Natural killer cell treated with Interleukin-12 subunit alpha and Interleukin-12 subunit beta and Interleukin-15 and Interleukin-18, amount 100 ng/mL, for 72 hours (primary cell): ENCODE measurements at regions not wholly inside any gene's neighbourhood (a gene's known extent, or its start where the extent isn't known, plus 50 kb on each side); places are given as distances from the start of the nearest gene placed in this dataset.
"Not testable (repeated sequence)": the region's sequence is repeated elsewhere in the genome, so short reads cannot be mapped to it uniquely, and the experiment has no call there.

Experiments used
- ATAC-seq, 2 donors: fragments of 150-1000 bp; cut with Tn5 transposase in 1 of 2; sonication (Bioruptor Pico), chemical (Tn5 transposase) in 1 of 2; 2 replicates each; pipeline ENCODE4 v1.10.0; 2021
- DNase-seq: peaks from one replicate; pipeline ENCODE4 v3.0.0; 2022; ENCODE audit warnings: low spot score
- H3K27ac Mint-ChIP-seq, 2 donors: 1 replicate in 1 of 2; 2 replicates in 1 of 2; pipeline ENCODE4 v1.8.0; 2022; ENCODE audit warnings: mixed read lengths in 2 of 2, mild to moderate bottlenecking in 1 of 2, moderate library complexity in 1 of 2
- H3K27me3 Mint-ChIP-seq, 2 donors: 1 replicate in 1 of 2; 2 replicates in 1 of 2; pipeline ENCODE4 v1.8.0; 2022; ENCODE audit warnings: mixed read lengths in 2 of 2
- H3K36me3 Mint-ChIP-seq: one replicate; pipeline ENCODE4 v1.8.0; 2022; ENCODE audit warnings: mixed read lengths
- H3K4me1 Mint-ChIP-seq, 2 donors: 1 replicate in 1 of 2; 2 replicates in 1 of 2; pipeline ENCODE4 v1.8.0; 2022; ENCODE audit warnings: low read depth in 2 of 2, mixed read lengths in 2 of 2, mild to moderate bottlenecking in 1 of 2
- H3K4me3 Mint-ChIP-seq: one replicate; pipeline ENCODE4 v1.8.0; 2022; ENCODE audit warnings: mixed read lengths
- H3K9me3 Mint-ChIP-seq: 2 replicates; pipeline ENCODE4 v1.8.0; 2022; ENCODE audit warnings: mixed read lengths

DNA sequence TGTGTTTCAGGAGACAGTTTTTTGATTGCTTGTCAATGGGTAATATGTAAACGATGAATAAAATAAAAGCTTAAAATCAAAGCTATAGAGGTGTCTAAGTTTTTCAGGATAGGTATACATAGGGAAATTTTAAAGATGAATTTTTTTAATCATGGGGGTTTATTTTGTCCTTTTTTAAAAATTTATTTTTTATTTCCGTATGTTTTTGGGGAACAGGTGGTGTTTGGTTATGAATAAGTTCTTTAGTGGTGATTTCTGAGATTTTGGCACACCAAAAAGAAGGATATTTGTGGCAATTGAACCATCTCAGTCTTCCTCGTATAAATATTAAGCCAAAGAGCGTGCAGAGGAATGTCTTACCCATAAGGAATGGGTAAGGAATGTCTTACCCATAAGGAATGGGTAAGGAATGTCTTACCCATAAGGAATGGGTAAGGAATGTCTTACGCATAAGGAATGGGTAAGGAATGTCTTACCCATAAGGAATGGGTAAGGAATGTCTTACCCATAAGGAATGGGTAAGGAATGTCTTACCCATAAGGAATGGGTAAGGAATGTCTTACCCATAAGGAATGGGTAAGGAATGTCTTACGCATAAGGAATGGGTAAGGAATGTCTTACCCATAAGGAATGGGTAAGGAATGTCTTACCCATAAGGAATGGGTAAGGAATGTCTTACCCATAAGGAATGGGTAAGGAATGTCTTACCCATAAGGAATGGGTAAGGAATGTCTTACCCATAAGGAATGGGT, 53.5 kb upstream of the PLCB4 start:
- H3K9me3 Mint-ChIP-seq, H3K27ac Mint-ChIP-seq, H3K4me1 Mint-ChIP-seq, H3K4me3 Mint-ChIP-seq, ATAC-seq, DNase-seq, H3K27me3 Mint-ChIP-seq, H3K36me3 Mint-ChIP-seq: not testable (repeated sequence)

- no peak for DNase-seq
- no peak for ATAC-seq
- Mint-ChIP-seq H3K9me3 (no peaks in the 10 kb centered on the region), H3K27ac (no peak overlapping the region), H3K4me3 (no peak overlapping the region), H3K4me1 (peaks cover 0 to 6% of the 10 kb centered on the region in 2 donors), H3K27me3 (peaks cover 0 to 2% of the 10 kb centered on the region in 2 donors), H3K36me3 (no peaks in the 10 kb centered on the region)
Observed at GRCh38 chr20:9015984-9016324, 52.9 kb upstream of the PLCB4 start.

GRCh38 chr20:9018346-9018745, 50.5 kb upstream of the PLCB4 start:
- peaks cover 0 to 6% of the 10 kb centered on the region in 2 donors for H3K4me1 Mint-ChIP-seq
- ATAC-seq = no peak
- no peak for DNase-seq
- no peak overlapping the region for H3K27ac Mint-ChIP-seq
- H3K9me3 Mint-ChIP-seq = no peaks in the 10 kb centered on the region
- H3K36me3 Mint-ChIP-seq = no peaks in the 10 kb centered on the region
- peaks cover 0 to 7% of the 10 kb centered on the region in 2 donors for H3K27me3 Mint-ChIP-seq
- H3K4me3 Mint-ChIP-seq = no peak overlapping the region
